CD4-positive, alpha-beta T cell (primary cell): ENCODE measurements at regions not wholly inside any gene's neighbourhood (a gene's known extent, or its start where the extent isn't known, plus 50 kb on each side); places are given as distances from the start of the nearest gene placed in this dataset.

Source experiments
- ATAC-seq: fragments of 200-7000 bp; cut with Tn5 transposase; one replicate; pipeline ENCODE4 v1.10.0; 2022; ENCODE audit warnings: mild to moderate bottlenecking; ENCODE audit not compliant: poor library complexity
- CTCF ChIA-PET: fragments of 350-600 bp; sonication (Branson Sonifier 250); formaldehyde crosslinking; loops from one replicate; lab custom pipeline; 2021; ENCODE audit warnings: antibody characterized with exemption, inconsistent platforms; lab: Charles Lee
- POLR2A ChIA-PET: fragments of 350-600 bp; sonication (Branson Sonifier 250); formaldehyde crosslinking; loops from one replicate; lab custom pipeline; 2021; ENCODE audit warnings: antibody characterized with exemption, inconsistent platforms; lab: Charles Lee
- DNase-seq, 14 experiments: peaks; one replicate each; pipeline ENCODE4 v3.0.0-alpha.2; 2013 to 2020; ENCODE audit warnings: mixed read lengths in 2 of 14
- H3K27ac ChIP-seq, 2 donors: one replicate each; pipeline versions ENCODE4 v1.5.1 to v1.7.0; 2013; ENCODE audit warnings: low read length in 2 of 2, low read depth in 1 of 2, mild to moderate bottlenecking in 1 of 2
- H3K27me3 ChIP-seq, 2 experiments: 1 replicate in 1 of 2; 2 replicates in 1 of 2; pipeline versions ENCODE4 v1.6.1 to v1.7.0; 2013; ENCODE audit warnings: low read length in 2 of 2, control low read depth in 1 of 2, mild to moderate bottlenecking in 1 of 2, moderate library complexity in 1 of 2; ENCODE audit not compliant: insufficient read depth in 2 of 2, control insufficient read depth in 1 of 2
- H3K36me3 ChIP-seq: one replicate; pipeline ENCODE4 v1.6.1; 2013; ENCODE audit warnings: low read length, control low read depth; ENCODE audit not compliant: insufficient read depth
- H3K4me1 ChIP-seq: one replicate; pipeline ENCODE4 v1.6.1; 2013; ENCODE audit warnings: low read length, control low read depth; ENCODE audit not compliant: insufficient read depth
- H3K4me3 ChIP-seq: one replicate; pipeline ENCODE4 v1.5.1; 2013; ENCODE audit warnings: mild to moderate bottlenecking, low read length, moderate library complexity
- H3K9me3 ChIP-seq, 2 experiments: 1 replicate in 1 of 2; 2 replicates in 1 of 2; pipeline versions ENCODE4 v1.6.1 to v1.7.0; 2013; ENCODE audit warnings: low read length in 2 of 2, mild to moderate bottlenecking in 2 of 2, control low read depth in 1 of 2, moderate library complexity in 1 of 2; ENCODE audit not compliant: control insufficient read depth in 1 of 2, insufficient read depth in 1 of 2
- H3K27ac Mint-ChIP-seq: one replicate; pipeline ENCODE4 v1.8.0; 2020; ENCODE audit warnings: mixed read lengths
- H3K27me3 Mint-ChIP-seq: one replicate; pipeline ENCODE4 v1.8.0; 2021; ENCODE audit warnings: mixed read lengths
- H3K36me3 Mint-ChIP-seq: one replicate; pipeline ENCODE4 v1.8.0; 2021; ENCODE audit warnings: low read depth, mixed read lengths
- H3K4me1 Mint-ChIP-seq: one replicate; pipeline ENCODE4 v1.8.0; 2021; ENCODE audit warnings: low read depth, mixed read lengths
- H3K4me3 Mint-ChIP-seq: one replicate; pipeline ENCODE4 v1.8.0; 2020; ENCODE audit warnings: mild to moderate bottlenecking, mixed read lengths
- H3K9me3 Mint-ChIP-seq: one replicate; pipeline ENCODE4 v1.8.0; 2020; ENCODE audit warnings: mixed read lengths
- intact Hi-C, 2 experiments: fragments of 100-400 bp; cut with DNase I in 1 of 2; cut with micrococcal nuclease in 1 of 2; formaldehyde crosslinking; loops; one replicate each; pipeline versions ENCODE4 v1.15.1 to v1.9.0; 2023 to 2025; cut with DNase I, micrococcal nuclease
- TF ChIP-seq, protein P1 (sequence below): fragments of 200-600 bp; IDR thresholded peaks from one replicate; pipeline ENCODE4 v1.8.0; 2022; ENCODE audit warnings: antibody characterized with exemption, mild to moderate bottlenecking

DNA sequence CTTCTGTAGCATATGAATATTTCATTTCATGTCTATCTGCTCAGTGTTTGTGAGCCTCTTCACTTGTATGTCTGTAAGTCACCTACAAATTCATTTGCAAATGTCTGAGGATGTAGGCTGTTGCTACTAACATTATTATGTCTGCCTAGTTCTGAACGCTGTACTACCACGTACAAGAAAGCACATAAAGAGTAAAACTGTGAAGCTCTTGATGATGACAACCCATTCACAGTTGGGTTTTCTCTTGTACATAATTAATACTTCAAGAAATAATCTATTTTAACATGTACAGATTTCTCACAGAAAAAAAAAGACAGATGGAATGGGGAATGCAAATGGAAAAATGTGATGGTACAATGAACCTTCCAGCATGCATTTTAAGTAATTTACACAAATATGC is 64.3 kb upstream of the CPNE8 start:
- intact Hi-C loops, result no loop called here
- H3K27me3 Mint-ChIP-seq, result no peaks in the 10 kb centered on the region
- ATAC-seq, result no peak
- ChIA-PET CTCF (no interaction called here), POLR2A (no interaction called here)
- no peaks in the 10 kb centered on the region for H3K36me3 Mint-ChIP-seq
- no peaks in the 10 kb centered on the region for H3K27me3 ChIP-seq
- H3K27ac Mint-ChIP-seq, result no peak overlapping the region
- H3K9me3 Mint-ChIP-seq, result peaks cover 12% of the 10 kb centered on the region
- H3K4me3 ChIP-seq, result no peak overlapping the region
- no peak overlapping the region for H3K27ac ChIP-seq
- peaks cover 0 to 5% of the 10 kb centered on the region in 2 experiments for H3K9me3 ChIP-seq
- H3K36me3 ChIP-seq, result no peaks in the 10 kb centered on the region
- TF ChIP-seq, protein P1, sequence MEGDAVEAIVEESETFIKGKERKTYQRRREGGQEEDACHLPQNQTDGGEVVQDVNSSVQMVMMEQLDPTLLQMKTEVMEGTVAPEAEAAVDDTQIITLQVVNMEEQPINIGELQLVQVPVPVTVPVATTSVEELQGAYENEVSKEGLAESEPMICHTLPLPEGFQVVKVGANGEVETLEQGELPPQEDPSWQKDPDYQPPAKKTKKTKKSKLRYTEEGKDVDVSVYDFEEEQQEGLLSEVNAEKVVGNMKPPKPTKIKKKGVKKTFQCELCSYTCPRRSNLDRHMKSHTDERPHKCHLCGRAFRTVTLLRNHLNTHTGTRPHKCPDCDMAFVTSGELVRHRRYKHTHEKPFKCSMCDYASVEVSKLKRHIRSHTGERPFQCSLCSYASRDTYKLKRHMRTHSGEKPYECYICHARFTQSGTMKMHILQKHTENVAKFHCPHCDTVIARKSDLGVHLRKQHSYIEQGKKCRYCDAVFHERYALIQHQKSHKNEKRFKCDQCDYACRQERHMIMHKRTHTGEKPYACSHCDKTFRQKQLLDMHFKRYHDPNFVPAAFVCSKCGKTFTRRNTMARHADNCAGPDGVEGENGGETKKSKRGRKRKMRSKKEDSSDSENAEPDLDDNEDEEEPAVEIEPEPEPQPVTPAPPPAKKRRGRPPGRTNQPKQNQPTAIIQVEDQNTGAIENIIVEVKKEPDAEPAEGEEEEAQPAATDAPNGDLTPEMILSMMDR, result no peak
- H3K4me1 ChIP-seq, result no peaks in the 10 kb centered on the region
- no peak for DNase-seq
- H3K4me1 Mint-ChIP-seq, result no peaks in the 10 kb centered on the region
- H3K4me3 Mint-ChIP-seq, result no peak overlapping the region

DNA sequence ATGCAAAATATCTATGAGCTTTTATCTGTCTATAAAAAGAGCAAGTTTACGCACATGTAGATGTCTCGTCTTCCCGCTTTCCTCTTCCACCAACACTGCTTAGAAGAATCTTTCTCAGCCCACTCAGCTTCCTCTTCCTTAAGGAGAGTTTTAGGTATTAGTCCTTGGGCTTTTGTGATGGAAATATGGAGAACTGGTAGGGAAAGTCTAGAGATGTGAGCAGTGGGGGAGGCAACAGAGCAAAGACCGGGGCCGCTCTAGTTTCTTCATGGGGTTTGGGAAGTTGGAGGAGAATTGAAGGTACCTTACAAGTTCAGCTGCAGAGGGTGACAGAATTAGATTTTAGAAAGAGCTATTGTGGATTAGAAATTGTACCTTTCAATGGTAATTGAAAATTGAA is 56.3 kb upstream of the CPNE8 start:
- no peaks in the 10 kb centered on the region for H3K36me3 ChIP-seq
- Mint-ChIP-seq H3K27ac (no peak overlapping the region), H3K27me3 (no peaks in the 10 kb centered on the region), H3K4me1 (no peaks in the 10 kb centered on the region), H3K36me3 (no peaks in the 10 kb centered on the region), H3K4me3 (no peak overlapping the region), H3K9me3 (peaks cover 2% of the 10 kb centered on the region)
- DNase-seq (no peak), ATAC-seq (no peak)
- TF ChIP-seq, protein P1, result no peak
- H3K27ac ChIP-seq, result no peak overlapping the region
- no peaks in the 10 kb centered on the region for H3K27me3 ChIP-seq
- H3K4me1 ChIP-seq, result no peaks in the 10 kb centered on the region
- H3K9me3 ChIP-seq, result peaks cover 0 to 5% of the 10 kb centered on the region in 2 experiments
- intact Hi-C loops, result no loop called here
- POLR2A ChIA-PET, result no interaction called here
- H3K4me3 ChIP-seq, result no peak overlapping the region
- CTCF ChIA-PET, result no interaction called here

DNA sequence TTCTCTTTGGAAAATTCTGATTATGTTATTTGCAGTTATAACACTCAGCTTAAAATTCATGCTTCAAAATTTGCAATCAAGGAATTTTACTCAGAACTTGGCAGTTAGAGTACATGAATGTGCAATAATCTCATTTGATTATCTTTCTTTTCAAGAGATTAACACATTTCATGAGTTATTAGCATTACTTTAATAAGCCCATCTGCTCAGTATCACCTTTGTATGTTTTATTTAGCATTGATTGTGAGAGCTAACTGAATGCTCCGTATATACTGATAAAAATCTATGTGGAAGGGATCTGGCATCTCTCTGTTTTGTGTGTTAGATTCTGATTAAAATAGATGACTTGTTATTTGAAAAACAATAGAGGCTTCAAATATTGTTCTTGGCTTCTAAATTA is 55.6 kb upstream of the CPNE8 start:
- TF ChIP-seq, protein P1, result no peak
- no peak overlapping the region for H3K27ac ChIP-seq
- no peaks in the 10 kb centered on the region for H3K27me3 ChIP-seq
- no peak overlapping the region for H3K4me3 ChIP-seq
- POLR2A ChIA-PET, result no interaction called here
- Mint-ChIP-seq H3K4me3 (no peak overlapping the region), H3K36me3 (no peaks in the 10 kb centered on the region), H3K27ac (no peak overlapping the region), H3K4me1 (no peaks in the 10 kb centered on the region), H3K27me3 (no peaks in the 10 kb centered on the region), H3K9me3 (peaks cover 2% of the 10 kb centered on the region)
- peaks cover 0 to 5% of the 10 kb centered on the region in 2 experiments for H3K9me3 ChIP-seq
- H3K36me3 ChIP-seq, result no peaks in the 10 kb centered on the region
- DNase-seq, result no peak
- CTCF ChIA-PET, result no interaction called here
- intact Hi-C loops, result no loop called here
- no peaks in the 10 kb centered on the region for H3K4me1 ChIP-seq
- ATAC-seq, result no peak
